ENCODE measurements at regions not wholly inside any gene's neighbourhood (a gene's known extent, or its start where the extent isn't known, plus 50 kb on each side); places are given as distances from the start of the nearest gene placed in this dataset.

- no peak for TF ChIP-seq POLR2A (IDR thresholded peaks at IDR 0.05)
- TF ChIP-seq CTCF (IDR thresholded peaks at IDR 0.05) = no peak
- no peak for TF ChIP-seq EP300 (IDR thresholded peaks at IDR 0.05)
Observed at GRCh38 chr17:31621566-31621965, 230.1 kb downstream of the RAB11FIP4 start.

Measured in stomach (tissue), 4 donors.